Liver (tissue), 3 donors: ENCODE measurements at regions not wholly inside any gene's neighbourhood (a gene's known extent, or its start where the extent isn't known, plus 50 kb on each side); places are given as distances from the start of the nearest gene placed in this dataset.

Source experiments
- ATF3 ChIP-seq: IDR thresholded peaks from 2 replicates; pipeline ENCODE4 v1.6.1; 2016; ENCODE audit warnings: antibody characterized with exemption
- CTCF ChIP-seq: fragments of 150-350 bp; IDR thresholded peaks from 2 replicates; pipeline ENCODE4 v1.5.1; 2017; ENCODE audit warnings: improper control_type of control experiment, low read depth, low read length; ENCODE audit not compliant: missing input control
- EGR1 ChIP-seq, 2 donors: IDR thresholded peaks; 2 replicates each; pipeline ENCODE4 v1.6.1; 2016 to 2018; ENCODE audit warnings: antibody characterized with exemption in 2 of 2, low read depth in 2 of 2
- HNF4A ChIP-seq, 2 donors: conservative IDR thresholded peaks; 2 replicates each; pipeline ENCODE4 v1.6.1; 2016; ENCODE audit warnings: antibody characterized with exemption in 2 of 2, mild to moderate bottlenecking in 2 of 2
- HNF4G ChIP-seq: IDR thresholded peaks from 2 replicates; pipeline ENCODE4 v1.6.1; 2016; ENCODE audit warnings: antibody characterized with exemption
- MAX ChIP-seq: IDR thresholded peaks from 2 replicates; pipeline ENCODE4 v1.6.1; 2016; ENCODE audit warnings: antibody characterized with exemption
- REST ChIP-seq: IDR thresholded peaks from 2 replicates; pipeline ENCODE4 v1.6.1; 2016; ENCODE audit warnings: antibody characterized with exemption, mild to moderate bottlenecking
- SP1 ChIP-seq: IDR thresholded peaks from 2 replicates; pipeline ENCODE4 v1.6.1; 2018; ENCODE audit warnings: antibody characterized with exemption, mild to moderate bottlenecking
- TAF1 ChIP-seq: conservative IDR thresholded peaks from 2 replicates; pipeline ENCODE4 v1.6.1; 2016; ENCODE audit warnings: antibody characterized with exemption, mild to moderate bottlenecking
- YY1 ChIP-seq: IDR thresholded peaks from 2 replicates; pipeline ENCODE4 v1.6.1; 2016; ENCODE audit warnings: antibody characterized with exemption, mild to moderate bottlenecking
- ZBTB33 ChIP-seq: IDR thresholded peaks from 2 replicates; pipeline ENCODE4 v1.6.1; 2016; ENCODE audit warnings: antibody characterized with exemption
- donor health status: healthy.
- donor health status: healthy.

GRCh38 chr4:169906104-169906503, 120.1 kb downstream of the MFAP3L start:
- no peak for TF ChIP-seq CTCF
- peak; percentile 36 for TF ChIP-seq REST
- peak; percentile 68 for TF ChIP-seq MAX
- peak; percentile 76 for TF ChIP-seq SP1
- peak in 1 of 2 donors; percentile 28 for TF ChIP-seq EGR1 (IDR thresholded peaks at IDR 0.05; ENCODE audit: low read depth in 2 of 2)
- TF ChIP-seq TAF1: no peak
- peak; percentile 96 to 97 for TF ChIP-seq HNF4A (conservative IDR thresholded peaks at IDR 0.05)
- TF ChIP-seq YY1: peak; percentile 72
- peak; percentile 49 for TF ChIP-seq ZBTB33
- peak; percentile 73 for TF ChIP-seq ATF3
- TF ChIP-seq HNF4G: peak; percentile 85
